OCI-LY7 (cell line): ENCODE measurements at regions not wholly inside any gene's neighbourhood (a gene's known extent, or its start where the extent isn't known, plus 50 kb on each side); places are given as distances from the start of the nearest gene placed in this dataset.
"Not testable (repeated sequence)": the region's sequence is repeated elsewhere in the genome, so short reads cannot be mapped to it uniquely, and the experiment has no call there.

Source experiments
- BruUV-seq: library from RNA; stranded (reverse); fragments of 400-500 nt; replicated peaks from 2 replicates; lab custom pipeline; 2021; lab: Mats Ljungman, UMichigan
- CTCF ChIA-PET: fragments of 300-600 bp; sonication (Branson Sonifier 250); formaldehyde crosslinking; loops from one replicate; lab custom pipeline; 2022; ENCODE audit warnings: antibody characterized with exemption; ENCODE audit not compliant: unreplicated experiment; lab: Charles Lee
- POLR2A ChIA-PET: fragments of 300-600 bp; sonication (Branson Sonifier 250); formaldehyde crosslinking; loops from one replicate; lab custom pipeline; 2022; ENCODE audit warnings: antibody characterized with exemption; lab: Charles Lee
- DNase-seq: peaks from one replicate; pipeline ENCODE4 v3.0.0-alpha.2; 2015; ENCODE audit warnings: low spot score
- H2AFZ ChIP-seq: fragments of 200-600 bp; sonication (generic), shearing (Covaris generic); 2 replicates; pipeline ENCODE4 v1.6.1; 2014; ENCODE audit warnings: mild to moderate bottlenecking, antibody characterized with exemption, low read length, moderate library complexity
- H3K27ac ChIP-seq: fragments of 200-600 bp; sonication (generic); 2 replicates; pipeline ENCODE4 v1.5.1; 2014; ENCODE audit warnings: mixed run types, low read depth, mild to moderate bottlenecking, moderate library complexity, low read length, inconsistent platforms; ENCODE audit not compliant: poor library complexity, severe bottlenecking
- H3K36me3 ChIP-seq: fragments of 200-600 bp; sonication (generic); 2 replicates; pipeline ENCODE4 v1.6.1; 2014; ENCODE audit warnings: mild to moderate bottlenecking, antibody characterized with exemption, low read length, moderate library complexity, mixed read lengths; ENCODE audit not compliant: insufficient read depth
- H3K4me1 ChIP-seq: fragments of 200-600 bp; sonication (generic); 2 replicates; pipeline ENCODE4 v1.5.1; 2014; ENCODE audit warnings: mild to moderate bottlenecking, low read length; ENCODE audit not compliant: insufficient read depth, poor library complexity, severe bottlenecking
- H3K4me2 ChIP-seq: fragments of 200-600 bp; sonication (generic); 2 replicates; pipeline ENCODE4 v1.6.1; 2014; ENCODE audit warnings: mild to moderate bottlenecking, low read length
- H3K4me3 ChIP-seq: fragments of 200-600 bp; sonication (generic); 2 replicates; pipeline ENCODE4 v1.5.1; 2014; ENCODE audit warnings: mild to moderate bottlenecking, low read depth, low read length; ENCODE audit not compliant: poor library complexity, severe bottlenecking
- H3K79me2 ChIP-seq: fragments of 200-600 bp; sonication (generic); 2 replicates; pipeline ENCODE4 v1.6.1; 2016; ENCODE audit warnings: low read depth, mild to moderate bottlenecking, low read length, moderate library complexity, mixed read lengths; ENCODE audit not compliant: insufficient read depth
- H3K9me2 ChIP-seq: fragments of 200-600 bp; sonication (generic); 2 replicates; pipeline ENCODE4 v1.6.1; 2016; ENCODE audit warnings: mild to moderate bottlenecking, low read length, mixed read lengths; ENCODE audit not compliant: insufficient read depth
- H3K9me3 ChIP-seq: fragments of 200-600 bp; sonication (generic); 2 replicates; pipeline ENCODE4 v1.6.1; 2014; ENCODE audit warnings: mild to moderate bottlenecking, mixed run types, low read length, mixed read lengths
- H4K20me1 ChIP-seq: fragments of 200-600 bp; sonication (generic); 2 replicates; pipeline ENCODE4 v1.6.1; 2014; ENCODE audit warnings: mild to moderate bottlenecking, antibody characterized with exemption, low read length, moderate library complexity, mixed read lengths; ENCODE audit not compliant: insufficient read depth
- CTCF ChIP-seq: fragments of 200-600 bp; sonication (generic); conservative IDR thresholded peaks from 2 replicates; pipeline ENCODE4 v1.5.1; 2014; ENCODE audit warnings: mild to moderate bottlenecking, antibody characterized with exemption, low read length, moderate library complexity, mixed read lengths
- EZH2phosphoT487 ChIP-seq: fragments of 200-600 bp; sonication (generic); IDR thresholded peaks from 2 replicates; pipeline ENCODE4 v1.6.1; 2018; ENCODE audit warnings: low read depth, borderline replicate concordance, mild to moderate bottlenecking, mixed run types, antibody characterized with exemption, low read length, moderate library complexity, mixed read lengths
- intact Hi-C: fragments of 100-400 bp; cut with micrococcal nuclease; formaldehyde crosslinking; loops from one replicate; pipeline ENCODE4 v1.10.0; 2022; ENCODE audit not compliant: unreplicated experiment

GRCh38 chr1:166629946-166630345 is 209.3 kb upstream of the POGK start:
- no peak overlapping the region for H3K4me3 ChIP-seq
- intact Hi-C loops = no loop called here
- no TSS peak for BruUV-seq
- H3K9me3 ChIP-seq = no peaks in the 10 kb centered on the region
- ChIA-PET CTCF (no interaction called here), POLR2A (no interaction called here)
- H3K4me2 ChIP-seq = no peak overlapping the region
- H2AFZ ChIP-seq = no peak overlapping the region
- H3K27ac ChIP-seq = no peak overlapping the region
- no peak for DNase-seq
- H3K9me2 ChIP-seq = no peaks in the 10 kb centered on the region
- TF ChIP-seq CTCF = no peak
- no peak for TF ChIP-seq EZH2phosphoT487
- no peaks in the 10 kb centered on the region for H3K79me2 ChIP-seq
- H3K36me3 ChIP-seq = no peaks in the 10 kb centered on the region
- H3K4me1 ChIP-seq = no peaks in the 10 kb centered on the region
- H4K20me1 ChIP-seq = no peaks in the 10 kb centered on the region

- intact Hi-C loops = no loop called here
- no peak for TF ChIP-seq CTCF
- TF ChIP-seq EZH2phosphoT487 = no peak
- H3K4me1 ChIP-seq = no peaks in the 10 kb centered on the region
- ChIA-PET POLR2A (no interaction called here), CTCF (no interaction called here)
- H4K20me1 ChIP-seq = no peaks in the 10 kb centered on the region
- no peak overlapping the region for H3K27ac ChIP-seq
- no peaks in the 10 kb centered on the region for H3K79me2 ChIP-seq
- DNase-seq = no peak
- no peak overlapping the region for H2AFZ ChIP-seq
- H3K9me2 ChIP-seq = no peaks in the 10 kb centered on the region
- no peak overlapping the region for H3K4me3 ChIP-seq
- no peaks in the 10 kb centered on the region for H3K9me3 ChIP-seq
- BruUV-seq = no TSS peak
- H3K4me2 ChIP-seq = no peak overlapping the region
- H3K36me3 ChIP-seq = no peaks in the 10 kb centered on the region
Measured at GRCh38 chr1:166630369-166630768, 208.9 kb upstream of the POGK start.

- Histone ChIP-seq H3K4me2 (no peak overlapping the region), H2AFZ (no peak overlapping the region), H3K36me3 (no peaks in the 10 kb centered on the region), H3K9me2 (no peaks in the 10 kb centered on the region), H3K9me3 (no peaks in the 10 kb centered on the region), H3K79me2 (no peaks in the 10 kb centered on the region), H3K4me3 (no peak overlapping the region), H4K20me1 (no peaks in the 10 kb centered on the region), H3K4me1 (no peaks in the 10 kb centered on the region), H3K27ac (no peak overlapping the region)
- POLR2A ChIA-PET = no interaction called here
- CTCF ChIA-PET = no interaction called here
- no peak for TF ChIP-seq EZH2phosphoT487
- TF ChIP-seq CTCF = no peak
- intact Hi-C loops = no loop called here
- BruUV-seq = no TSS peak
- no peak for DNase-seq
Measured at GRCh38 chr1:166638137-166638536, 201.1 kb upstream of the POGK start.

- DNase-seq, H3K27ac ChIP-seq, H3K4me2 ChIP-seq, H3K4me1 ChIP-seq, BruUV-seq, H3K9me3 ChIP-seq, H3K9me2 ChIP-seq, POLR2A ChIA-PET, H3K4me3 ChIP-seq, H4K20me1 ChIP-seq, H3K79me2 ChIP-seq, intact Hi-C loops, H2AFZ ChIP-seq, CTCF ChIA-PET, H3K36me3 ChIP-seq: not testable (repeated sequence)
Measured at GRCh38 chr1:166657228-166657627, 182.0 kb upstream of the POGK start.

- H3K9me2 ChIP-seq, DNase-seq, H4K20me1 ChIP-seq, H3K4me1 ChIP-seq, H3K27ac ChIP-seq, H3K79me2 ChIP-seq, H3K36me3 ChIP-seq, H3K9me3 ChIP-seq, H3K4me3 ChIP-seq, intact Hi-C loops, CTCF ChIA-PET, BruUV-seq, POLR2A ChIA-PET, H2AFZ ChIP-seq, H3K4me2 ChIP-seq: not testable (repeated sequence)
Measured at GRCh38 chr1:166666790-166667189, 172.5 kb upstream of the POGK start.
